ACC112 (cell line): ENCODE measurements at regions not wholly inside any gene's neighbourhood (a gene's known extent, or its start where the extent isn't known, plus 50 kb on each side); places are given as distances from the start of the nearest gene placed in this dataset.
"Not testable (repeated sequence)": the region's sequence is repeated elsewhere in the genome, so short reads cannot be mapped to it uniquely, and the experiment has no call there.

Experiments used
- H2AFZ ChIP-seq: fragments of 200-600 bp; sonication (generic); one replicate; pipeline ENCODE4 v1.6.0; 2017; ENCODE audit warnings: antibody characterized with exemption, low read length; ENCODE audit not compliant: unreplicated experiment
- H3K27ac ChIP-seq: fragments of 200-600 bp; sonication (generic); 2 replicates; pipeline ENCODE4 v1.5.1; 2014; ENCODE audit warnings: low read depth, mild to moderate bottlenecking, antibody characterized with exemption, low read length, moderate library complexity
- H3K27me3 ChIP-seq: fragments of 200-600 bp; sonication (generic); 2 replicates; pipeline ENCODE4 v1.6.1; 2014; ENCODE audit warnings: mild to moderate bottlenecking, antibody characterized with exemption, low read length, moderate library complexity, mixed read lengths; ENCODE audit not compliant: insufficient read depth
- H3K36me3 ChIP-seq: fragments of 200-600 bp; sonication (generic); 2 replicates; pipeline ENCODE4 v1.6.1; 2016; ENCODE audit warnings: mild to moderate bottlenecking, antibody characterized with exemption, low read length, moderate library complexity, mixed read lengths; ENCODE audit not compliant: insufficient read depth
- H3K4me1 ChIP-seq: fragments of 200-600 bp; sonication (generic); one replicate; pipeline ENCODE4 v1.6.1; 2016; ENCODE audit warnings: low read length, mixed read lengths; ENCODE audit not compliant: insufficient read depth, unreplicated experiment, control insufficient read depth
- H3K4me3 ChIP-seq: fragments of 200-600 bp; sonication (generic); 2 replicates; pipeline ENCODE4 v1.5.1; 2014; ENCODE audit warnings: mild to moderate bottlenecking, low read depth, low read length
- H3K79me2 ChIP-seq: fragments of 200-600 bp; sonication (generic); one replicate; pipeline ENCODE4 v1.6.0; 2016; ENCODE audit warnings: low read length; ENCODE audit not compliant: control insufficient read depth, unreplicated experiment, insufficient read depth

- H2AFZ ChIP-seq, result no peak overlapping the region
- no peaks in the 10 kb centered on the region for H3K36me3 ChIP-seq
- H3K4me3 ChIP-seq, result no peak overlapping the region
- H3K27me3 ChIP-seq, result no peaks in the 10 kb centered on the region
- no peaks in the 10 kb centered on the region for H3K79me2 ChIP-seq
- no peaks in the 10 kb centered on the region for H3K4me1 ChIP-seq
- no peak overlapping the region for H3K27ac ChIP-seq
Observed at GRCh38 chr4:125784741-125785140, 470.0 kb downstream of the FAT4 start.

- no peak overlapping the region for H3K4me3 ChIP-seq
Observed at GRCh38 chr4:125787707-125788106, 473.0 kb downstream of the FAT4 start.

GRCh38 chr4:125789023-125789422 lies 474.3 kb downstream of the FAT4 start:
- no peak overlapping the region for H3K27ac ChIP-seq
- H2AFZ ChIP-seq, result no peak overlapping the region
- H3K36me3 ChIP-seq, result no peaks in the 10 kb centered on the region
- no peaks in the 10 kb centered on the region for H3K4me1 ChIP-seq
- no peaks in the 10 kb centered on the region for H3K79me2 ChIP-seq
- H3K27me3 ChIP-seq, result no peaks in the 10 kb centered on the region
- no peak overlapping the region for H3K4me3 ChIP-seq

More at GRCh38 chr4:125787707-125788106, 473.0 kb downstream of the FAT4 start:
- no peak overlapping the region for H2AFZ ChIP-seq
- no peaks in the 10 kb centered on the region for H3K36me3 ChIP-seq
- H3K4me1 ChIP-seq, result no peaks in the 10 kb centered on the region
- no peak overlapping the region for H3K27ac ChIP-seq
- no peaks in the 10 kb centered on the region for H3K27me3 ChIP-seq
- no peaks in the 10 kb centered on the region for H3K79me2 ChIP-seq

GRCh38 chr4:125791896-125792295 lies 477.1 kb downstream of the FAT4 start:
- no peak overlapping the region for H2AFZ ChIP-seq
- no peaks in the 10 kb centered on the region for H3K79me2 ChIP-seq
- no peaks in the 10 kb centered on the region for H3K36me3 ChIP-seq
- no peak overlapping the region for H3K4me3 ChIP-seq
- no peaks in the 10 kb centered on the region for H3K27me3 ChIP-seq
- H3K27ac ChIP-seq, result no peak overlapping the region
- no peaks in the 10 kb centered on the region for H3K4me1 ChIP-seq

- H3K4me3 ChIP-seq, result no peak overlapping the region
- no peaks in the 10 kb centered on the region for H3K27me3 ChIP-seq
- H3K79me2 ChIP-seq, result no peaks in the 10 kb centered on the region
- no peak overlapping the region for H2AFZ ChIP-seq
- H3K27ac ChIP-seq, result no peak overlapping the region
- no peaks in the 10 kb centered on the region for H3K36me3 ChIP-seq
- no peaks in the 10 kb centered on the region for H3K4me1 ChIP-seq
Observed at GRCh38 chr4:125794989-125795388, 480.2 kb downstream of the FAT4 start.

GRCh38 chr4:125796138-125796537 lies 481.4 kb downstream of the FAT4 start:
- Histone ChIP-seq H3K4me3 (no peak overlapping the region), H3K27me3 (no peaks in the 10 kb centered on the region), H3K27ac (no peak overlapping the region), H3K79me2 (no peaks in the 10 kb centered on the region), H2AFZ (no peak overlapping the region), H3K4me1 (no peaks in the 10 kb centered on the region), H3K36me3 (no peaks in the 10 kb centered on the region)

- not testable (repeated sequence) for H2AFZ ChIP-seq, H3K79me2 ChIP-seq, H3K36me3 ChIP-seq, H3K27ac ChIP-seq, H3K27me3 ChIP-seq, H3K4me3 ChIP-seq, H3K4me1 ChIP-seq
Observed at GRCh38 chr4:125797621-125798020, 482.9 kb downstream of the FAT4 start.

GRCh38 chr4:125801373-125801772 lies 486.6 kb downstream of the FAT4 start:
- no peak overlapping the region for H2AFZ ChIP-seq
- no peak overlapping the region for H3K27ac ChIP-seq
- no peak overlapping the region for H3K4me3 ChIP-seq
- no peaks in the 10 kb centered on the region for H3K4me1 ChIP-seq
- no peaks in the 10 kb centered on the region for H3K36me3 ChIP-seq
- no peaks in the 10 kb centered on the region for H3K27me3 ChIP-seq
- H3K79me2 ChIP-seq, result no peaks in the 10 kb centered on the region

GRCh38 chr4:125801924-125802323 lies 487.2 kb downstream of the FAT4 start:
- Histone ChIP-seq H2AFZ (no peak overlapping the region), H3K36me3 (no peaks in the 10 kb centered on the region), H3K27me3 (no peaks in the 10 kb centered on the region), H3K79me2 (no peaks in the 10 kb centered on the region), H3K4me3 (no peak overlapping the region), H3K4me1 (no peaks in the 10 kb centered on the region), H3K27ac (no peak overlapping the region)

GRCh38 chr4:125808022-125808421 lies 493.3 kb downstream of the FAT4 start:
- Histone ChIP-seq H2AFZ (no peak overlapping the region), H3K27me3 (no peaks in the 10 kb centered on the region), H3K4me3 (no peak overlapping the region), H3K79me2 (no peaks in the 10 kb centered on the region), H3K4me1 (no peaks in the 10 kb centered on the region), H3K36me3 (no peaks in the 10 kb centered on the region), H3K27ac (no peak overlapping the region)

GRCh38 chr4:125808570-125808969 lies 493.8 kb downstream of the FAT4 start:
- Histone ChIP-seq H3K4me3 (no peak overlapping the region), H3K4me1 (no peaks in the 10 kb centered on the region), H2AFZ (no peak overlapping the region), H3K27ac (no peak overlapping the region), H3K36me3 (no peaks in the 10 kb centered on the region), H3K27me3 (no peaks in the 10 kb centered on the region), H3K79me2 (no peaks in the 10 kb centered on the region)
